GM12873 (cell line): ENCODE measurements at regions not wholly inside any gene's neighbourhood (a gene's known extent, or its start where the extent isn't known, plus 50 kb on each side); places are given as distances from the start of the nearest gene placed in this dataset.
A peak's percentile ranks its signal among the peaks of the same experiment; 100 is the strongest.

ENCODE experiments used
- CTCF ChIP-seq: IDR thresholded peaks from 2 replicates; pipeline ENCODE4 v1.5.1; 2012; ENCODE audit warnings: low read depth, mild to moderate bottlenecking, moderate library complexity, low read length, control low read depth; ENCODE audit not compliant: insufficient read depth; ENCODE audit errors: missing control alignments

- no peak for TF ChIP-seq CTCF
Observed at GRCh38 chr20:12837646-12838045, 171.1 kb upstream of the SPTLC3 start.

- peak; percentile 66 for TF ChIP-seq CTCF
Observed at GRCh38 chr20:12838261-12838866, 170.4 kb upstream of the SPTLC3 start.

GRCh38 chr20:12847872-12848271 is 160.9 kb upstream of the SPTLC3 start:
- no peak for TF ChIP-seq CTCF

- no peak for TF ChIP-seq CTCF
Observed at GRCh38 chr20:12849225-12849910, 159.4 kb upstream of the SPTLC3 start.

GRCh38 chr20:12860619-12861247 is 148.0 kb upstream of the SPTLC3 start:
- no peak for TF ChIP-seq CTCF

GRCh38 chr20:12869669-12870068 is 139.1 kb upstream of the SPTLC3 start:
- TF ChIP-seq CTCF = no peak

- TF ChIP-seq CTCF = no peak
Observed at GRCh38 chr20:12870588-12870987, 138.2 kb upstream of the SPTLC3 start.
